Mesodermal cell (in vitro differentiated cells): ENCODE measurements at regions not wholly inside any gene's neighbourhood (a gene's known extent, or its start where the extent isn't known, plus 50 kb on each side); places are given as distances from the start of the nearest gene placed in this dataset.
"Not testable (repeated sequence)": the region's sequence is repeated elsewhere in the genome, so short reads cannot be mapped to it uniquely, and the experiment has no call there.

ENCODE experiments used
- H3K27ac ChIP-seq: 2 replicates; pipeline ENCODE4 v1.7.0; 2013; ENCODE audit warnings: mild to moderate bottlenecking, low read depth, low read length, moderate library complexity; ENCODE audit not compliant: severe bottlenecking
- H3K36me3 ChIP-seq: 2 replicates; pipeline ENCODE4 v1.7.1; 2013; ENCODE audit warnings: mild to moderate bottlenecking, low read length, moderate library complexity; ENCODE audit not compliant: control insufficient read depth, insufficient read depth
- H3K4me1 ChIP-seq: one replicate; pipeline ENCODE4 v1.7.1; 2013; ENCODE audit warnings: mild to moderate bottlenecking, low read length; ENCODE audit not compliant: insufficient read depth, control insufficient read depth, poor library complexity, severe bottlenecking
- H3K4me3 ChIP-seq: 2 replicates; pipeline ENCODE4 v1.7.0; 2013; ENCODE audit warnings: low read length, control low read depth, mild to moderate bottlenecking; ENCODE audit not compliant: insufficient read depth, poor library complexity, severe bottlenecking; ENCODE audit errors: extremely low read depth
- H3K9me3 ChIP-seq: 2 replicates; pipeline ENCODE4 v1.7.1; 2013; ENCODE audit warnings: mild to moderate bottlenecking, low read length, moderate library complexity; ENCODE audit not compliant: control insufficient read depth
- WGBS, 2 experiments: methylation state at CpG; one replicate each; pipeline ENCODE4 v1.1.5; 2013; ENCODE audit warnings: missing lambda C conversion rate in 2 of 2; ENCODE audit not compliant: insufficient coverage in 2 of 2; 5-methylcytosine and 5-hydroxymethylcytosine counted together

DNA sequence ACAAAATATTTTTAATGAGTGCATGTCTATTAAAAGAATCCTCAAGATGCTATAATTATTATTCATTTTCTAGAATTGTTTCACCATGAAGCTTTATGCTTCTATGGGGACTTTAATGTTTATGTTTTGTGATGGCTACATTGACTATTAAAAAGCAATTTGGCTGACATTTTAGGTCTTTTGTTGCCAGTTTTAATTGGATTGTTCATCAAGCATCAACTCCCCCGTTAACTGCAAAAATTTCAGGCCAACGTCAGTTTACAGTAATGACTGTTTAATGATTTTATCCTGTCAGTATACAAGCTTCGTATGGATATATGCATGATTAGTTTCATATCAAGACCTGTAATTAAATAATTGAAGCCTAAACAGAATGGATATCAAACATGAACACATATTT, 422.8 kb downstream of the SH2D1A start:
- Histone ChIP-seq H3K36me3 (no peaks in the 10 kb centered on the region), H3K9me3 (no peaks in the 10 kb centered on the region), H3K4me3 (no peak overlapping the region), H3K27ac (no peak overlapping the region), H3K4me1 (no peaks in the 10 kb centered on the region)
- WGBS, 2 experiments, result no CpG with 5 or more reads among the region's 3 CpGs

DNA sequence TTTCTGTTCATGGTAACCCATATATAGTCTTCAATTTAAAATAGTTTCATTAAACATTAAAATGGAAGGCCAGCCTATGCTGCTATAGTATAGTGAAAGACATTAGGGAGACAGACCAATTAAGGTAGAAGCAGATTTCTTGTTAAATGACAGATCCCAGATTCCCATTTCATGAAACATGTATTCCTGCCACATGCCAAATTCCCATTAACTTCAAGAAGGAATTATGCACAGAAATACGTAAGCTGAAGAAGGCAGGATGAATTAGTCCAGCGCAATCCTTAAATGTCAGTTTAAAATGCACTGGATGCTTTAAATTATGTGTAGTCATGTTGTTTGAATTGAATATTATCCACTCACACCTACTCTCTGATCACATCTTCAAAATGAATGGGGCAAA, 424.9 kb downstream of the SH2D1A start:
- no peak overlapping the region for H3K27ac ChIP-seq
- H3K36me3 ChIP-seq, result no peaks in the 10 kb centered on the region
- no peaks in the 10 kb centered on the region for H3K9me3 ChIP-seq
- no peak overlapping the region for H3K4me3 ChIP-seq
- no peaks in the 10 kb centered on the region for H3K4me1 ChIP-seq
- WGBS, 2 experiments, result no CpG with 5 or more reads among the region's 2 CpGs

GRCh38 chrX:124788253-124788652, 441.9 kb downstream of the SH2D1A start:
- not testable (repeated sequence) for H3K9me3 ChIP-seq, H3K36me3 ChIP-seq, H3K4me3 ChIP-seq, H3K27ac ChIP-seq, H3K4me1 ChIP-seq
- WGBS, 2 experiments, result no CpG with 5 or more reads among the region's 4 CpGs

GRCh38 chrX:124789874-124790273, 443.5 kb downstream of the SH2D1A start:
- not testable (repeated sequence) for H3K4me3 ChIP-seq, H3K27ac ChIP-seq, H3K9me3 ChIP-seq, H3K36me3 ChIP-seq, H3K4me1 ChIP-seq
- WGBS, 2 experiments, result 100% methylated on average over 1 of the region's 1 CpG; no CpG with 5 or more reads in 1 of the 2 experiments

DNA sequence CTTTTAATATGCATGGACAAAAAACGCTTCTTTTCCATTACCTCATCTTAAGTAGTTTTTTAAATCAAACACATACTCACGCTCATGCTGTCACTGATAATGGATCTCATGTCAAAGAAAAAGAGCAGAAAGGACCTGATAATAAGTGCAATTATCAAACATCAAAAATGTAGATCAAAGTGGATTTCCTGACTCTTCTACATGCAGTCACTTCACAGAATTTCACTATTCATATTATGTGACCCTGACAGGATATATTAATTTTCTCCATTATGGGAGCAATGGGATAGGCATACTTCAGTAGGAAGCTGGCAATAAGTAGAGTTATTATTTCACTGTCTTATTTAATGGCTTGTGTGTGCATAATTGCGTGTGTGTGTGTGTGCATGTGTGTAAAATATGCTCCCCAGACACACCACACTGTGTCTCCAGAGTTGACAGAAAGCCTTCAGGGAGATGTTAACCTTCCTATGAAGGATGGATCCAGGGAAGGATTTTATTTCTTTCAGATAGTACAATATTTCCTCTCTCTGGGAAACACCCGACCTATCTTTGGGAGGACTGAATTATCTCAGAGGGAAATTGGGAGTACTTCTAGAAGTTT, 445.2 kb downstream of the SH2D1A start:
- Histone ChIP-seq H3K4me1 (no peaks in the 10 kb centered on the region), H3K4me3 (no peak overlapping the region)
- no CpG with 5 or more reads among the region's 4 CpGs for WGBS, 2 experiments

GRCh38 chrX:124796989-124797388, 450.6 kb downstream of the SH2D1A start:
- Histone ChIP-seq H3K4me1 (no peaks in the 10 kb centered on the region), H3K27ac (no peak overlapping the region), H3K4me3 (no peak overlapping the region), H3K36me3 (no peaks in the 10 kb centered on the region), H3K9me3 (no peaks in the 10 kb centered on the region)
- 100% methylated on average over 1 of the region's 3 CpGs; no CpG with 5 or more reads in 1 of the 2 experiments for WGBS, 2 experiments

More for the DNA sequence above, 445.2 kb downstream of the SH2D1A start:
- Histone ChIP-seq H3K36me3 (no peaks in the 10 kb centered on the region), H3K27ac (no peak overlapping the region), H3K9me3 (no peaks in the 10 kb centered on the region)

- no peaks in the 10 kb centered on the region for H3K36me3 ChIP-seq
- no peaks in the 10 kb centered on the region for H3K4me1 ChIP-seq
- no peak overlapping the region for H3K4me3 ChIP-seq
- H3K9me3 ChIP-seq, result no peaks in the 10 kb centered on the region
- WGBS, 2 experiments, result no CpG with 5 or more reads among the region's 2 CpGs
- no peak overlapping the region for H3K27ac ChIP-seq
These were observed 458.6 kb downstream of the SH2D1A start for GRCh38 chrX:124804962-124805361.

DNA sequence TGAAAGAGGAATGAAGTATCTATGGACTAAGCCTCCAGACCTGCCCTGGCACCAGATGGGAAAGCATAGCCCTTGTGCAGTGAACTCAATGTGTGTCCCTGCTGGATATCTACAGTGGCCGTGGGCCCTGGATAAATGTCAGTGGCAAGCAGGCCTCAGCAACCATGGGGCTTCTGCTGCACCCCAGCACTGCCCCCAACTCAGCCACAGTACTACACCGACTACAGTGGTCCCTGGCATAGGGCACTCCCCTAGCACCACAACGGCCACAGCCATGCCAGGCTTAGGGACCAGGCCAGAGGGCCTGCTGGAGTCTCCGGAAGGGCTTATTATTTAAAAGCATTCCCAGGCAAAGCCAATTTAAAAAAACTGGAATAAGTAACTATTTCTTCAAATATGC, 459.1 kb downstream of the SH2D1A start:
- no peak overlapping the region for H3K4me3 ChIP-seq
- H3K4me1 ChIP-seq, result no peaks in the 10 kb centered on the region
- no CpG with 5 or more reads among the region's 4 CpGs for WGBS, 2 experiments
- H3K27ac ChIP-seq, result no peak overlapping the region
- no peaks in the 10 kb centered on the region for H3K9me3 ChIP-seq
- no peaks in the 10 kb centered on the region for H3K36me3 ChIP-seq

DNA sequence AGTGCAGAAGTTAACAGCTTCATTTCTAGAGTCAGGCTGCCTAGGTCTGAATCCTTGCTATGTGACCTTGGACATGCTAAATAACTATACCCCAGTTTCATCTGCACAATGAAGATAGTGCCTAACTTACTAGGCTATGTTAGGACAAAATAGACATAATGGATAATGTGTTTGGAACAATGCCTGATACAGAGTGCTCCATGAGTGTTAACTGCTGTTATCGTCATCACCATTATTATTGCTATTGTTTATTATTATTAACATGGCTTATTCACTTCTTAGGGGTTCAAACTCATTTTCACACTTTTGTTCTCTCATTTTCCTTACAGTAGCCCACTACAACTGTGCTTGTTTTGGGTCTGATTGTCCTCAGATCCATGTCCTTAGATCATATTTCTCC, 467.7 kb downstream of the SH2D1A start:
- Histone ChIP-seq H3K36me3 (no peaks in the 10 kb centered on the region), H3K4me1 (no peaks in the 10 kb centered on the region), H3K27ac (no peak overlapping the region), H3K9me3 (no peaks in the 10 kb centered on the region), H3K4me3 (no peak overlapping the region)
- no CpG with 5 or more reads among the region's 1 CpG for WGBS, 2 experiments

DNA sequence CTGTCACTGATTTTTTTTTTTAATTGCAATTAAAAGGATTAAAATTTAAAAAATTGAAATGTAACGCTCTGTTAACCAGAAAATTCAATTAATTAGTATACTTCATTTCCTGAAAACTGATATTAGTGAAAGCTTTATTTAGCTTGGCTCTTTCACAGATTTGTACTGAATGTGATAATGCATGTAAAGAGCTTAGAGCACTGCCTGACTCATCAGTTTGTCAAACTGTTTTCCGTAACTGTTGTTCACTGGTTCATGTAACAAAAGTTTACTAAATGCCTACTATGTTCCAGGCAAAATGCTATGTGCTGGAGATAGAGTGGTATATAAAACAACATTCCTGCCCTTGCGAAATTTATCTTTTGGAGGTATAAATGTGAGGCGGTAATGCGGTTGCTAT, 471.7 kb downstream of the SH2D1A start:
- Histone ChIP-seq H3K4me1 (no peaks in the 10 kb centered on the region), H3K36me3 (no peaks in the 10 kb centered on the region), H3K9me3 (no peaks in the 10 kb centered on the region), H3K4me3 (no peak overlapping the region), H3K27ac (no peak overlapping the region)
- no CpG with 5 or more reads among the region's 5 CpGs for WGBS, 2 experiments

DNA sequence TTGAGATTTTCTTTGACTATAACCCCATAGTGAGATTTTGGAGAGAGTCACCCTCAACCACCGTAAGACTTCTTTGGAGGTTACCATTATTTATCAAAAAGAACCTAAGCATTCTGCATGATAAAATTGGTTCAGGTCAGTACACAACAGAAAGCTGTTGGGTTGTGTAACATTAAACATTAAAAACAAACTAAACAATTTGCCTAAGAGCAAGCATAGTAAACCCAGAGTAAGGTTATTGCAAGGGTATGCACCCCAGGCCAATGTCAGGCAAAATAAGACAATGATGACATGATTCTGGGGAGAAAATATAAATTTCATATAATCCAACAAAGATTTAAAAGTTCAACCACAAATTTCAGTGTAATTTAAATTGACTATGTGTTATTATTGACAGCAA, 472.4 kb downstream of the SH2D1A start:
- Histone ChIP-seq H3K36me3 (no peaks in the 10 kb centered on the region), H3K4me3 (no peak overlapping the region), H3K4me1 (no peaks in the 10 kb centered on the region), H3K9me3 (no peaks in the 10 kb centered on the region), H3K27ac (no peak overlapping the region)
- WGBS, 2 experiments, result no CpG with 5 or more reads among the region's 1 CpG
